HG02885 (cell line): ENCODE measurements at regions not wholly inside any gene's neighbourhood (a gene's known extent, or its start where the extent isn't known, plus 50 kb on each side); places are given as distances from the start of the nearest gene placed in this dataset.

Experiments used
- ATAC-seq: cut with Tn5 transposase; IDR thresholded peaks from one replicate; pipeline ENCODE4 v1.9.1; 2021; ENCODE audit warnings: mild to moderate bottlenecking; ENCODE audit not compliant: unreplicated experiment, poor library complexity

GRCh38 chr4:176499518-176499917 is 179.8 kb downstream of the SPCS3 start:
- ATAC-seq: no peak

- no peak for ATAC-seq
Observed at GRCh38 chr4:176500894-176501293, 181.1 kb downstream of the SPCS3 start.

- ATAC-seq: no peak
Observed at GRCh38 chr4:176504118-176504517, 184.4 kb downstream of the SPCS3 start.

GRCh38 chr4:176507845-176508533 is 188.2 kb downstream of the SPCS3 start:
- ATAC-seq: no peak

- ATAC-seq: no peak
Observed at GRCh38 chr4:176508780-176509331, 189.1 kb downstream of the SPCS3 start.

- no peak for ATAC-seq
Observed at GRCh38 chr4:176525576-176525975, 205.8 kb downstream of the SPCS3 start.

GRCh38 chr4:176526704-176527103 is 206.9 kb downstream of the SPCS3 start:
- ATAC-seq: no peak

GRCh38 chr4:176529574-176529973 is 209.8 kb downstream of the SPCS3 start:
- no peak for ATAC-seq

GRCh38 chr4:176533159-176533558 is 213.4 kb downstream of the SPCS3 start:
- ATAC-seq: no peak

- no peak for ATAC-seq
Observed at GRCh38 chr4:176534566-176534965, 214.8 kb downstream of the SPCS3 start.

- ATAC-seq: no peak
Observed at GRCh38 chr4:176538217-176538925, 218.6 kb downstream of the SPCS3 start.

GRCh38 chr4:176539091-176539784 is 219.5 kb downstream of the SPCS3 start:
- ATAC-seq: no peak

GRCh38 chr4:176539785-176540175 is 220.0 kb downstream of the SPCS3 start:
- ATAC-seq: no peak

GRCh38 chr4:176540814-176541213 is 221.0 kb downstream of the SPCS3 start:
- ATAC-seq: no peak

GRCh38 chr4:176545872-176546271 is 226.1 kb downstream of the SPCS3 start:
- ATAC-seq: no peak

- ATAC-seq: no peak
Observed at GRCh38 chr4:176546975-176547374, 227.2 kb downstream of the SPCS3 start.

- no peak for ATAC-seq
Observed at GRCh38 chr4:176548571-176548970, 228.8 kb downstream of the SPCS3 start.

- ATAC-seq: no peak
Observed at GRCh38 chr4:176549161-176549865, 229.5 kb downstream of the SPCS3 start.

- no peak for ATAC-seq
Observed at GRCh38 chr4:176558661-176559060, 234.1 kb downstream of the VEGFC start.

- no peak for ATAC-seq
Observed at GRCh38 chr4:176561368-176561767, 231.4 kb downstream of the VEGFC start.
